H1 (cell line): ENCODE measurements at regions not wholly inside any gene's neighbourhood (a gene's known extent, or its start where the extent isn't known, plus 50 kb on each side); places are given as distances from the start of the nearest gene placed in this dataset.

ENCODE experiments used
- CTCF ChIA-PET: fragments of 300-600 bp; sonication (Branson Sonifier 250); formaldehyde crosslinking; loops from one replicate; lab custom pipeline; 2021; ENCODE audit not compliant: partially characterized antibody; lab: Charles Lee
- POLR2A ChIA-PET: fragments of 300-600 bp; sonication (Branson Sonifier 250); formaldehyde crosslinking; loops from one replicate; lab custom pipeline; 2021; ENCODE audit warnings: inconsistent platforms; ENCODE audit not compliant: partially characterized antibody; lab: Charles Lee
- DNase-seq, 2 experiments: peaks; one replicate each; pipeline versions ENCODE4 v3.0.0 to v3.0.0-alpha.2; 2010 to 2022; ENCODE audit warnings: low spot score in 2 of 2, low read depth in 1 of 2, mixed read lengths in 1 of 2
- FAIRE-seq: peaks from 2 replicates; lab custom pipeline; 2011; peaks lifted over from hg19 to GRCh38; lab: Jason Lieb, UNC
- H2AFZ ChIP-seq: 2 replicates; pipeline ENCODE4 v1.8.1; 2012; ENCODE audit warnings: low read length, inconsistent platforms
- H2AK5ac ChIP-seq: 2 replicates; pipeline ENCODE4 v1.6.1; 2013; ENCODE audit warnings: low read depth, low read length
- H2BK120ac ChIP-seq: replicated peaks from 2 replicates; pipeline ENCODE3; 2013; ENCODE audit warnings: low read depth, low read length, inconsistent platforms
- H2BK12ac ChIP-seq: 2 replicates; pipeline ENCODE4 v1.6.1; 2013; ENCODE audit warnings: low read depth, low read length
- H2BK15ac ChIP-seq: 2 replicates; pipeline ENCODE4 v1.6.1; 2013; ENCODE audit warnings: low read length
- H2BK20ac ChIP-seq: 2 replicates; pipeline ENCODE4 v1.6.1; 2013; ENCODE audit warnings: low read length
- H2BK5ac ChIP-seq: 2 replicates; pipeline ENCODE4 v1.6.1; 2013; ENCODE audit warnings: low read depth, low read length
- H3K14ac ChIP-seq: 2 replicates; pipeline ENCODE4 v1.6.1; 2013; ENCODE audit warnings: inconsistent platforms; ENCODE audit not compliant: insufficient read length
- H3K18ac ChIP-seq: 2 replicates; pipeline ENCODE4 v1.6.1; 2013; ENCODE audit warnings: low read length; ENCODE audit errors: extremely low read depth
- H3K23ac ChIP-seq: 2 replicates; pipeline ENCODE4 v1.6.1; 2013; ENCODE audit warnings: inconsistent platforms; ENCODE audit not compliant: insufficient read length
- H3K23me2 ChIP-seq: 2 replicates; pipeline ENCODE4 v1.6.1; 2013; ENCODE audit warnings: low read depth, low read length
- H3K27ac ChIP-seq: 2 replicates; pipeline ENCODE4 v1.6.1; 2011; ENCODE audit warnings: low read depth, low read length, inconsistent platforms
- H3K27me3 ChIP-seq, 4 experiments: replicated peaks in 1 of 4; 1 replicate in 1 of 4; 2 replicates in 3 of 4; pipeline versions ENCODE4 v1.6.1 to v1.8.1; 2011 to 2013; ENCODE audit warnings: low read length in 3 of 4, mild to moderate bottlenecking in 3 of 4, inconsistent platforms in 2 of 4, mixed read lengths in 2 of 4, moderate library complexity in 1 of 4; ENCODE audit not compliant: control insufficient read depth in 3 of 4, insufficient read depth in 3 of 4; ENCODE audit errors: extremely low read depth in 1 of 4
- H3K36me3 ChIP-seq, 4 experiments: 2 replicates each; pipeline versions ENCODE4 v1.6.1 to v1.8.1; 2011 to 2013; ENCODE audit warnings: mild to moderate bottlenecking in 4 of 4, low read length in 3 of 4, moderate library complexity in 2 of 4, control low read depth in 1 of 4, inconsistent platforms in 1 of 4; ENCODE audit not compliant: insufficient read depth in 4 of 4, control insufficient read depth in 2 of 4
- H3K4ac ChIP-seq: replicated peaks from 2 replicates; pipeline ENCODE3; 2013; ENCODE audit warnings: low read length, low read depth, mixed read lengths, inconsistent platforms; ENCODE audit not compliant: insufficient read length
- H3K4me1 ChIP-seq, 4 experiments: replicated peaks in 1 of 4; 1 replicate in 1 of 4; 2 replicates in 3 of 4; pipeline versions ENCODE4 v1.6.1 to v1.8.1; 2011 to 2013; ENCODE audit warnings: low read length in 3 of 4, inconsistent platforms in 2 of 4, mixed read lengths in 1 of 4; ENCODE audit not compliant: insufficient read depth in 4 of 4, control insufficient read depth in 3 of 4
- H3K4me2 ChIP-seq, 2 experiments: 2 replicates each; pipeline versions ENCODE4 v1.6.1 to v1.8.1; 2011 to 2013; ENCODE audit warnings: low read depth in 2 of 2, low read length in 2 of 2, control low read depth in 1 of 2, inconsistent platforms in 1 of 2, mild to moderate bottlenecking in 1 of 2; ENCODE audit not compliant: insufficient read depth in 1 of 2
- H3K4me3 ChIP-seq, 4 experiments: fragments of 200-600, 300-600 bp in 1 of 4; sonication (generic), shearing (Covaris generic), sonication (Bioruptor Twin) in 1 of 4; 2 replicates each; pipeline versions ENCODE4 v1.5.1 to v1.8.1; 2011 to 2016; ENCODE audit warnings: low read length in 4 of 4, low read depth in 3 of 4, control low read depth in 2 of 4, inconsistent platforms in 2 of 4, mild to moderate bottlenecking in 2 of 4, mixed read lengths in 1 of 4, moderate library complexity in 1 of 4; ENCODE audit not compliant: insufficient read depth in 2 of 4; ENCODE audit errors: extremely low read depth in 1 of 4
- H3K56ac ChIP-seq: replicated peaks from 2 replicates; pipeline ENCODE3; 2013; ENCODE audit warnings: low read depth, mild to moderate bottlenecking, mixed read lengths, low read length, inconsistent platforms; ENCODE audit not compliant: insufficient read length
- H3K79me1 ChIP-seq: 2 replicates; pipeline ENCODE4 v1.6.1; 2013; ENCODE audit warnings: low read depth, low read length, control low read depth
- H3K79me2 ChIP-seq, 2 experiments: 2 replicates each; pipeline versions ENCODE4 v1.6.1 to v1.8.1; 2012 to 2013; ENCODE audit warnings: low read length in 2 of 2, mild to moderate bottlenecking in 2 of 2, inconsistent platforms in 1 of 2; ENCODE audit not compliant: insufficient read depth in 2 of 2, control insufficient read depth in 1 of 2
- H3K9ac ChIP-seq, 4 experiments: replicated peaks in 1 of 4; 1 replicate in 1 of 4; 2 replicates in 3 of 4; pipeline versions ENCODE4 v1.6.1 to v1.8.1; 2011 to 2013; ENCODE audit warnings: low read depth in 3 of 4, low read length in 3 of 4, control low read depth in 2 of 4, mild to moderate bottlenecking in 2 of 4, moderate library complexity in 2 of 4, inconsistent platforms in 1 of 4; ENCODE audit errors: extremely low read depth in 1 of 4
- H3K9me3 ChIP-seq, 2 experiments: 2 replicates each; pipeline versions ENCODE4 v1.6.1 to v1.8.1; 2012 to 2013; ENCODE audit warnings: mild to moderate bottlenecking in 2 of 2, moderate library complexity in 2 of 2, control low read depth in 1 of 2, inconsistent platforms in 1 of 2, low read depth in 1 of 2, low read length in 1 of 2, mixed read lengths in 1 of 2; ENCODE audit not compliant: insufficient read depth in 2 of 2
- H4K20me1 ChIP-seq, 2 experiments: replicated peaks in 1 of 2; 2 replicates each; pipeline versions ENCODE3 to v1.8.1; 2011 to 2013; ENCODE audit warnings: inconsistent platforms in 2 of 2, low read length in 2 of 2, mild to moderate bottlenecking in 1 of 2; ENCODE audit not compliant: insufficient read depth in 2 of 2, control insufficient read depth in 1 of 2
- H4K5ac ChIP-seq: 2 replicates; pipeline ENCODE4 v1.6.1; 2013; ENCODE audit warnings: low read length, low read depth, mixed read lengths, inconsistent platforms; ENCODE audit not compliant: insufficient read length
- H4K8ac ChIP-seq: 2 replicates; pipeline ENCODE4 v1.8.0; 2013; ENCODE audit warnings: mild to moderate bottlenecking, moderate library complexity, low read length, inconsistent platforms; ENCODE audit not compliant: insufficient read depth; ENCODE audit errors: extremely low read depth
- H4K91ac ChIP-seq: replicated peaks from 2 replicates; pipeline ENCODE3; 2013; ENCODE audit warnings: low read length, mixed read lengths, inconsistent platforms; ENCODE audit not compliant: insufficient read length
- MAFK ChIP-seq: IDR thresholded peaks from 2 replicates; pipeline ENCODE4 v1.6.1; 2012; ENCODE audit warnings: low read depth, mild to moderate bottlenecking, improper control_type of control experiment, low read length
- PHF8 ChIP-seq: fragments of 200-600 bp; sonication (generic); conservative IDR thresholded peaks from 2 replicates; pipeline ENCODE4 v1.7.1; 2012; ENCODE audit warnings: low read depth, mild to moderate bottlenecking, inconsistent platforms, low read length, moderate library complexity
- WGBS, 2 experiments: shearing (Covaris generic) in 1 of 2; methylation state at CpG; one replicate each; pipeline versions ENCODE4 v1.1.6 to v1.1.7; 2013 to 2015; ENCODE audit warnings: low lambda C conversion rate in 2 of 2, mixed read lengths in 2 of 2, inconsistent platforms in 1 of 2, low coverage in 1 of 2, missing lambda C conversion rate in 1 of 2; ENCODE audit not compliant: insufficient replicate concordance in 2 of 2, insufficient coverage in 1 of 2, insufficient read length in 1 of 2; ENCODE audit errors: extremely low coverage in 1 of 2, missing lambda C conversion rate in 1 of 2; 5-methylcytosine and 5-hydroxymethylcytosine counted together

DNA sequence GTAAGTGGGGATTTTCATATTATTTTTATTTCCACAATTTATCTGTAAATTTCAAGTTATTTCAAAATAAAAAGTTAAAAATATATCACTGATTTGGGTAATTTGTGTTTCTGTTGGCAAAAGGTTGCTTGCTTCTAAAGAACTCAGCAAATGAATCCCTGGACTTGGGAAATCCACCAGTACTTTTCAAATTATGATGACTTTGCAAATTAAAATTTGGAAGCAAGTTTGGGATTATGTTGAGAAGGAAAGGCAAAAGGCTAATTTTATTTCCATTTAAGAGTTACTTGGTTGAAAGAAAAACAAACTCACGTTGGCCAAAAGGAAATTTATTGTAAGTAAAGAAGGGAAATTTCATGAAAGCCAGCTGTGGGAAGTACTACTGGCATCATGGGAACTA, 220.3 kb downstream of the MAP2K6 start:
- H3K4ac ChIP-seq: no peak overlapping the region
- no peak overlapping the region for H3K9ac ChIP-seq
- H3K23ac ChIP-seq: no peak overlapping the region
- DNase-seq: no peak
- no peak overlapping the region for H2BK5ac ChIP-seq
- H4K8ac ChIP-seq: no peak overlapping the region
- H3K4me1 ChIP-seq: no peaks in the 10 kb centered on the region
- H2AK5ac ChIP-seq: no peak overlapping the region
- no peak overlapping the region for H3K27ac ChIP-seq
- no peak overlapping the region for H2BK120ac ChIP-seq
- H4K5ac ChIP-seq: no peak overlapping the region
- POLR2A ChIA-PET: no interaction called here
- no peak overlapping the region for H2BK12ac ChIP-seq
- H2BK15ac ChIP-seq: no peak overlapping the region
- CTCF ChIA-PET: no interaction called here
- H3K36me3 ChIP-seq: no peaks in the 10 kb centered on the region
- H3K14ac ChIP-seq: no peak overlapping the region
- H3K56ac ChIP-seq: no peak overlapping the region
- no peak overlapping the region for H2BK20ac ChIP-seq
- TF ChIP-seq MAFK: peak; percentile 84; the same call in 1 of the 2 replicates
- no peak for TF ChIP-seq PHF8
- TF ChIP-seq, all 59 proteins: peak for 1
- no peak overlapping the region for H3K18ac ChIP-seq
- no peaks in the 10 kb centered on the region for H3K23me2 ChIP-seq
- H3K79me2 ChIP-seq: no peaks in the 10 kb centered on the region
- no peak overlapping the region for H3K4me3 ChIP-seq
- no peak overlapping the region for H2AFZ ChIP-seq
- no peak for FAIRE-seq
- H3K9me3 ChIP-seq: no peaks in the 10 kb centered on the region
- H3K4me2 ChIP-seq: no peak overlapping the region
- 86% methylated on average over 1 of the region's 1 CpG; no CpG with 5 or more reads in 1 of the 2 experiments for WGBS, 2 experiments
- no peaks in the 10 kb centered on the region for H4K20me1 ChIP-seq
- no peak overlapping the region for H4K91ac ChIP-seq
- H3K79me1 ChIP-seq: no peaks in the 10 kb centered on the region
- H3K27me3 ChIP-seq: no peaks in the 10 kb centered on the region
